Memory B cell (primary cell): ENCODE measurements at regions not wholly inside any gene's neighbourhood (a gene's known extent, or its start where the extent isn't known, plus 50 kb on each side); places are given as distances from the start of the nearest gene placed in this dataset.
"Not testable (repeated sequence)": the region's sequence is repeated elsewhere in the genome, so short reads cannot be mapped to it uniquely, and the experiment has no call there.

Experiments
- ATAC-seq: fragments of 150-1000 bp; cut with Tn5 transposase; 2 replicates; pipeline ENCODE4 v1.10.0; 2021; ENCODE audit warnings: low read depth, mild to moderate bottlenecking, moderate library complexity
- DNase-seq, 2 donors: peaks; one replicate each; pipeline ENCODE4 v3.0.0; 2022; ENCODE audit warnings: low spot score in 2 of 2
- H3K27ac Mint-ChIP-seq: one replicate; pipeline ENCODE4 v1.8.0; 2022; ENCODE audit warnings: mild to moderate bottlenecking, moderate library complexity, mixed read lengths
- H3K27me3 Mint-ChIP-seq: one replicate; pipeline ENCODE4 v1.8.0; 2022; ENCODE audit warnings: mixed read lengths
- H3K36me3 Mint-ChIP-seq: one replicate; pipeline ENCODE4 v1.8.0; 2022; ENCODE audit warnings: mild to moderate bottlenecking, mixed read lengths
- H3K4me1 Mint-ChIP-seq: one replicate; pipeline ENCODE4 v1.8.0; 2022; ENCODE audit warnings: mixed read lengths
- H3K4me3 Mint-ChIP-seq: one replicate; pipeline ENCODE4 v1.8.0; 2022; ENCODE audit warnings: mild to moderate bottlenecking, moderate library complexity, mixed read lengths
- H3K9me3 Mint-ChIP-seq: one replicate; pipeline ENCODE4 v1.8.0; 2022; ENCODE audit warnings: mixed read lengths

DNA sequence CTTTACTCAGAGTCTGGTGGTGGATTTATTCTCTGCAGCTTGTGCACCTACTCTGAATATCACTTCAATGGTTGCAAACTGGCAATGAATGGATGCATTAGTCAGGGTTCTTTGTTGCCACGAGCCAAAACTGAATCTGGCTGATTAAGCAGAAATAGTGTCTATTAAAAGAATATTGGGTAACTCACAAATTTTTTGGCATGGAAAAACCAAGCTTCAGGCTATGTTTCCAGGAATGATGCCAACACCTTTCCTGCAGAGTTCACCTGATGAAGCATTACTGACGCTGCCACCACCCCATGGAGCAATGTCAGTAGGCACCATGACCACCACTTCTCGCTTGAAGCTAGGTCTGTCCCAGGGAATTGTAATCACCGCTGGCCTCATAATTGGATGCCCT is 597.8 kb upstream of the SLC10A2 start:
- ATAC-seq (no peak), DNase-seq (no peak)
- Mint-ChIP-seq H3K27me3 (no peaks in the 10 kb centered on the region), H3K27ac (no peak overlapping the region), H3K36me3 (no peaks in the 10 kb centered on the region), H3K9me3 (peaks cover 5% of the 10 kb centered on the region), H3K4me3 (no peak overlapping the region), H3K4me1 (no peaks in the 10 kb centered on the region)

DNA sequence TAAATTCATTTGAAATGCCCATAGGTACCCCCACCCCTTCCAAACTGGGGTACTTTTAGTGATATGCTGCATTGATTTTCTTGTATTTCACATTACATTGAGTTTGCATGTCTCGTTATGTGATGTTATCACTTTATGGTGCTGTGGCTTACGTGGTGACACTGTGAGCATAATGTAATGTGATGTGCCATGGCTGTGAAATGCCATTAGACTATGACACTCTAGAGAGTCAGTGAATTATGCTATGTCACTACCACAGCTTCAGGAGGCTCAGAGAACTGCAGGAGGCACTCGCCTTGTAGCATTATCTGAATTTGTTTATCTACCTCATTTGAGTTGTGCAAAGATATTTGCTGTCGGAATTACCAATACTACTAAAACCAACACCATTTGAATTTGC is 590.1 kb upstream of the SLC10A2 start:
- Mint-ChIP-seq H3K4me3 (no peak overlapping the region), H3K27me3 (no peaks in the 10 kb centered on the region), H3K36me3 (no peaks in the 10 kb centered on the region), H3K27ac (no peak overlapping the region), H3K4me1 (no peaks in the 10 kb centered on the region), H3K9me3 (peaks cover 3% of the 10 kb centered on the region)
- DNase-seq = no peak
- no peak for ATAC-seq

DNA sequence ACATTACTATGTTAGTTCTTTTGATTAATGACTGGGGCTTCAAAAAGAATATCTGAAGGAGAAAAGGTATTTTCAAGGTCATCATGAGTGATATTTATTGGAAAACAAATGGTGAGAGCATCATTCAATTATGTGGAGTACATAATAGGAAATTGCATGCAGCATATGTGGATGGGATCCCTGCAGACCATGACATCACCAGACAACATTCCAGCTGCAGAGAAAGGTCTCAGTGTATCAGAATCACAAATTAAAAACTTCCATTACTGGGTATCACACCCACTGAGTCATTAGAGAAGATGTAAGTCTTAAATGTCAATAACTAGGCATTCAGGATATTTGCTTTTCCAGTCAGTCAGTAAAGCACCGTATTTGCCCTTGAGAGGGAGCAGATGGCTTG is 574.4 kb upstream of the SLC10A2 start:
- H3K4me1 Mint-ChIP-seq = no peaks in the 10 kb centered on the region
- no peak overlapping the region for H3K4me3 Mint-ChIP-seq
- H3K27me3 Mint-ChIP-seq = no peaks in the 10 kb centered on the region
- H3K27ac Mint-ChIP-seq = no peak overlapping the region
- DNase-seq (no peak), ATAC-seq (no peak)
- no peaks in the 10 kb centered on the region for H3K9me3 Mint-ChIP-seq
- no peaks in the 10 kb centered on the region for H3K36me3 Mint-ChIP-seq

DNA sequence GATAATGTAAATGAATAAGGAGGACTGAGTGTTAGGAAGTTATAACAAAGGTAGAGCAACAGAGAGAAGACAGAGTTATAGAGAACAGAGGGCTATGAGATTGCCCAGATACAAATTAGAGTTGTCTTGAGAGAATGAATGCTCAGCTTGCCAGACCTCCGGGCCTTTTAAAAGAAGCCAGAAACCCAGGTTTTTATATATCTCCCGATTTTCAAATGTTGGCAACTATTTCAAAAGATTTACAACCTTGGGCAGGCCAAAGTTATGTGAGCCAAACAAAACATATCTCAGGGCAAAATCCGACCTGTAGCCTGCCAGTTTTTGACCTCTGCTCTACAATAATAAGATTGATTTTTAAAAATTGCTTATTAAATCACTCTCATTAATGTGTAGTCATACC is 573.1 kb upstream of the SLC10A2 start:
- DNase-seq (no peak), ATAC-seq (no peak)
- H3K4me1 Mint-ChIP-seq = no peaks in the 10 kb centered on the region
- no peak overlapping the region for H3K4me3 Mint-ChIP-seq
- no peaks in the 10 kb centered on the region for H3K9me3 Mint-ChIP-seq
- H3K27me3 Mint-ChIP-seq = no peaks in the 10 kb centered on the region
- no peaks in the 10 kb centered on the region for H3K36me3 Mint-ChIP-seq
- H3K27ac Mint-ChIP-seq = no peak overlapping the region

DNA sequence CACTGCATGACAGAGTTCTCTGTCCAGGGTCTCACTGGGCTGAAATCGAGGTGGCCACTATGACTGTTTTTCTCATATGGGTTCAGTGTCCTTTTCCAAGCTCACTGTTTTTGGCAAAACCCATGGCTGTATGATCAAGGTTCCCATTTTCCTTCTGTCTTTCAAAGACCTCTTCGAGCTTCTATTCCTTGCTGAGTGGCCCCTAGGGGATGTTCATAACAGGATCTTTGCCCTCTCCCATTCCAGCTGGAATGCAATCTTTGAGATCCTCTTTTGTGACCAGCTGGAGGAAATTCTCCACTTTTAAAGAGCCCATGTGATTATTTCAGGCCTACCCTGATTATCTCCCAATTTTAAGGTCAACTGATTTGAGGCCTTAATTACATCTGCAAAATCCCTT is 572.5 kb upstream of the SLC10A2 start:
- H3K27me3 Mint-ChIP-seq = no peaks in the 10 kb centered on the region
- ATAC-seq (no peak), DNase-seq (no peak)
- H3K4me1 Mint-ChIP-seq = no peaks in the 10 kb centered on the region
- no peaks in the 10 kb centered on the region for H3K36me3 Mint-ChIP-seq
- H3K4me3 Mint-ChIP-seq = no peak overlapping the region
- no peak overlapping the region for H3K27ac Mint-ChIP-seq
- H3K9me3 Mint-ChIP-seq = no peaks in the 10 kb centered on the region

DNA sequence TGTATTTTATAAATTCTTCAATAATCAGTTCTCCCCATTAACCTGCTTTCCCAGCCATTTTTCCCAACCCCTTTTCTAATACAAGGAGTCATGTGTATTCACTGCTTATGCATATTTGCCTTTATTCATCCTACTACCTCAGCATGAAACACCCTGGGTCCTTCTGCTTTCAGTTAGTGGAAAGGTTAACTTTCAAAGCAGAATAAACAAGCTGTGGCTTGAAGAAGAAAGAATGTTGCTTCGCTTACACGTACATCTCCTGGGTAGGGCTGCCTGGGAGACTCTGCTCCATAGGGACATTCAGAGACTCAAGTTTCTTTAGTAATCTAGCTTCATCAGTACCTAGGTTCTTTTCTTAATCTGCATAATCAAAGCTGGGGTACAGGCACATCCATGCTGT is 567.8 kb upstream of the SLC10A2 start:
- no peak overlapping the region for H3K27ac Mint-ChIP-seq
- H3K4me3 Mint-ChIP-seq = no peak overlapping the region
- no peaks in the 10 kb centered on the region for H3K36me3 Mint-ChIP-seq
- H3K27me3 Mint-ChIP-seq = no peaks in the 10 kb centered on the region
- DNase-seq (no peak), ATAC-seq (no peak)
- no peaks in the 10 kb centered on the region for H3K9me3 Mint-ChIP-seq
- H3K4me1 Mint-ChIP-seq = no peaks in the 10 kb centered on the region

DNA sequence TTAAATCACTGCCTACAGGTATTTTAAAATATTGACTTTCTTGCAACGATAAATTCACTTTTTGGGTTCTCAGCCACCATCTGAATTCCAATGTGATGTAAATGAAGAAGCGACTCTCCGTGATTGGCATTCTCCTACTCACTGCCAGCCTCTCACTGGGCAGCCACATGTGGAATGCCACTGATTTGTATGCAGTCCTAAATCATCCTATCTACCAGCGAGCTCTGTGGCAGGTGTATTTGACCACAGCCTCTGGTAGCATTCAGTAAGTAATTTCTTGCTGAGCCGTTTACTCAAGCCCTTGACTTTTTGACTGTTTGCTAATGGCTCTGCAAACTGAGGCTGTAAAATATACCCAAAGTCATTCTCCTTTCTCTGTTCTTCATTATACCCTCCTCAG is 559.0 kb upstream of the SLC10A2 start:
- Mint-ChIP-seq H3K27me3 (no peaks in the 10 kb centered on the region), H3K4me3 (no peak overlapping the region), H3K27ac (no peak overlapping the region), H3K9me3 (peaks cover 2% of the 10 kb centered on the region), H3K4me1 (no peaks in the 10 kb centered on the region), H3K36me3 (no peaks in the 10 kb centered on the region)
- DNase-seq (no peak), ATAC-seq (no peak)

DNA sequence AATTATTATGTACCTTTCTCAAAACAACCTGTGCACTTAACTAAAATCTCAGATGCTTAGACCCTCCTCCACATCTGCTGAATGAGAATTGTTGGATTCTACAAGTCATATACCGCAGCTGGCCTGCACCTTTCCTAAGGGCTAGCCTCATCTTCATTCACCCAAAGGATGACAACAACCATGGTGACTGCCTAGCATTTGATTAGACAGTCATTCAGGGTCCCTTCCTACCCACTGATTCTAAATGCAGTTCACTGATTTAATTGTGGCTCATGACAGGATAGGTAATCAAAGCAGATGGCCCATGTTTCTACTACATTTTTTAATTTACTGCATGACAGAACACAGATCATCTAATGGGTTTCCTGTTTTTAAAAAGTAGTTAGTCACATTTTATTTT is 551.9 kb upstream of the SLC10A2 start:
- Mint-ChIP-seq H3K27me3 (no peaks in the 10 kb centered on the region), H3K9me3 (peaks cover 2% of the 10 kb centered on the region), H3K4me1 (no peaks in the 10 kb centered on the region), H3K36me3 (no peaks in the 10 kb centered on the region), H3K4me3 (no peak overlapping the region), H3K27ac (no peak overlapping the region)
- ATAC-seq = no peak
- DNase-seq = no peak

DNA sequence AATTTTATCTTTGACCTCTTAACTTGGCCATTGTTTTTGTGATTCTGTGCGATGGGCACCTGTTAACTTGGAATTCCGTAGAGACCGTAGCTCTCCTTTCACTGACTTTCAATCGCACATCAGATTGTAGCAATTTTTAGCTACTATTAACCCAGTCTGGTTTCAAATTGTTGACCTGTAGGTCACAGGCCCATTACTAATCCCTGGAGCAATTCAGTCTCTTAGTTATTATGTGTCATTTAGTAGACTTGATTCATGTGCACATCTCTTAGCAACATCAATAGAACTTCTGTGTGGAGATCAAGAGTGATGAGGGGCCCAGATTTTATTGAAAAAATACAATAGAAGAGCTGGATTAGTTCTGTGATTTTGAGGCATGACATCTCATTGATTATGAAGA is 549.6 kb upstream of the SLC10A2 start:
- ATAC-seq (no peak), DNase-seq (no peak)
- Mint-ChIP-seq H3K27ac (no peak overlapping the region), H3K36me3 (no peaks in the 10 kb centered on the region), H3K9me3 (peaks cover 2% of the 10 kb centered on the region), H3K4me3 (no peak overlapping the region), H3K4me1 (no peaks in the 10 kb centered on the region), H3K27me3 (no peaks in the 10 kb centered on the region)

DNA sequence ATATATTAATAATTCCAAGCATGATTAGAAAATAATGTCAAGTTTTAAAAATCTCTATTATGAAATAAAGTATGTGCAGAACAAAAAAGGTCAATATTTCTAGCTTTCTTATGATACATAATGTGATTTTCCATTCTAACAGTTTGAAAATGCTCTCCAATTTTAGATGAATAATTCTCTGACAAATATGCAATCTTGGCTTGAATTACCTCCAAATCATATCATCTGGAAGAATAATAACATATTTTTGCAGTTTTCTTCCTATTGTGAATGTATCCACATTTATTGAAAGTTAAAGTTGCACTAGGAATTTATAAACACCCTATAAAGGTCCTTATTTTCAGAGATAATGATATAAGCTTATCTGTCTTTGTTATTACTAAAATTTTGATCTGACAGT is 548.5 kb upstream of the SLC10A2 start:
- H3K27ac Mint-ChIP-seq = no peak overlapping the region
- DNase-seq (no peak), ATAC-seq (no peak)
- peaks cover 2% of the 10 kb centered on the region for H3K9me3 Mint-ChIP-seq
- no peak overlapping the region for H3K4me3 Mint-ChIP-seq
- H3K4me1 Mint-ChIP-seq = no peaks in the 10 kb centered on the region
- no peaks in the 10 kb centered on the region for H3K36me3 Mint-ChIP-seq
- no peaks in the 10 kb centered on the region for H3K27me3 Mint-ChIP-seq

DNA sequence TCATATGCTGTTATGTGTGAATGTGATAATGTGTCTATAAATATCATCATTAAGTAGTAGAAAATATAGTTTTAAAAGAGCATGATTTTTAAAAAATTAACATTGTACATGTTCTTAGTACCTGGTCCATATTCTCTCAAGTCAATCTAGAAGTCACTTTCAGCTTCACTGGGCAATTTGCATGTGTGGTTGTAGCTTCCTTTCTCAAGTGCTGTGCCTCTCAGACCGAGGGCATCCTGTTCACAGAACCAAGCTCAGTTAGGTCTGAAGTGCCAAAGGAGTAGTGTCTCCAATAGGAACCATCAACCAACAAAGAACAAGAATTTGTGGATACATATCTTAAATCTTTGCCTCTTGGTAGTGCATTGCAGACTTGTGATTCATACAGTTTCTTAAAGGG is 541.8 kb upstream of the SLC10A2 start:
- H3K4me1 Mint-ChIP-seq = peaks cover 5% of the 10 kb centered on the region
- DNase-seq = no peak
- no peaks in the 10 kb centered on the region for H3K27me3 Mint-ChIP-seq
- no peaks in the 10 kb centered on the region for H3K36me3 Mint-ChIP-seq
- ATAC-seq = no peak
- H3K27ac Mint-ChIP-seq = no peak overlapping the region
- H3K9me3 Mint-ChIP-seq = no peaks in the 10 kb centered on the region
- H3K4me3 Mint-ChIP-seq = no peak overlapping the region

DNA sequence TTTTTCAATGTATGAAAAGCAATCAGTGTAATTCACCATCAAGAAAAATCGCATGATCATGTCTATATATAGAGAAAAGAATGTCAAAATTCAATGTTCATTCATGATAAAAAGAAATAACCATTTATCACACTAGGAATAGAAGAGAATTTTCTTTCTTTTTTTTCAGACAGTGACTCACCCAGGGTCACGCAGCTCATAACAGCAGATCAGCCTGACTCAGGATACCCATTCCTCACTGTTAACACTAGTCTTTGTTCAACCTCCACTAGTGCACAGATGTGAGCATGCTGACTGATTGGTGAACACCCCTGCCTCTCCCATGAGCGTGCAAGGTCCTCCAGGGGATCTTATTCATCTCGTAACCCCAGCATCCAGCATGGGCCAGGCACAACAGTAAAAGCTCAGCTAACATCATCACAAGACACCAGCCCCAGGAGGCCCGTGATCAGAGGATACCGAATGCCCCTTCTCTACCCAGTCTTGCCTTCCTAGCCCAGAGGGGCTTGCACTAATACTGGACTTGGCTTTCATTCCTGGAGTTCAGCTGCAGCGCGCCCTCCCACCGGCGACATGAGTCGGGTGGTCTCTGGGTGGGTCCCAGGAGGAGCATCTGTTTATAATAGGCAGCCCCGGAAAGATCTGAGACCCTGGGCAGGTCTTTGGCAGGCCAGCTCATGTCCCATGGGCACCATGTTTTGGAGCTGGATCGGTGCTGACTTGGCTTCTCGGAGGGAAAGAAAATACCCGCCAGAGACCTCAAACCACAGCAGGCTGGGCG is 539.5 kb upstream of the SLC10A2 start:
- no peaks in the 10 kb centered on the region for H3K9me3 Mint-ChIP-seq
- no peak for DNase-seq
- H3K36me3 Mint-ChIP-seq = no peaks in the 10 kb centered on the region
- H3K27me3 Mint-ChIP-seq = no peaks in the 10 kb centered on the region
- no peak overlapping the region for H3K27ac Mint-ChIP-seq
- no peak for ATAC-seq
- H3K4me1 Mint-ChIP-seq = peaks cover 5% of the 10 kb centered on the region
- no peak overlapping the region for H3K4me3 Mint-ChIP-seq

DNA sequence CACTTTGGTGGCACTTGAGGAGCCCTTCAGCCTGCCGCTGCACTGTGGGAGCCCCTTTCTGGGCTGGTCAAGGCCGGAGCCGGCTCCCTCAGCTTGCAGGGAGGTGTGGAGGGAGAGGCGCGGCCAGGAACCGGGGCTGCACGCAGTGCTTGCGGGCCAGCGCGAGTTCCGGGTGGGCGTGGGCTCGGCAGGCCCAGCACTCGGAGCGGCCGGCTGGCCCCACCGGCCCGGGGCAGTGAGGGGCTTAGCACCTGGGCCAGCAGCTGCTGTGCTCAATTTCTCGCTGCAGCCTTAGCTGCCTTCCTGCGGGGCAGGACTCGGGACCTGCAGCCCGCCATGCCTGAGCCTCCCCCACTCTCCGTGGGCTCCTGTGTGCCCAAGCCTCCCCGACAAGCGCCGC is 533.7 kb upstream of the SLC10A2 start:
- H3K27ac Mint-ChIP-seq, H3K4me1 Mint-ChIP-seq, H3K9me3 Mint-ChIP-seq, ATAC-seq, DNase-seq, H3K27me3 Mint-ChIP-seq, H3K36me3 Mint-ChIP-seq, H3K4me3 Mint-ChIP-seq: not testable (repeated sequence)

DNA sequence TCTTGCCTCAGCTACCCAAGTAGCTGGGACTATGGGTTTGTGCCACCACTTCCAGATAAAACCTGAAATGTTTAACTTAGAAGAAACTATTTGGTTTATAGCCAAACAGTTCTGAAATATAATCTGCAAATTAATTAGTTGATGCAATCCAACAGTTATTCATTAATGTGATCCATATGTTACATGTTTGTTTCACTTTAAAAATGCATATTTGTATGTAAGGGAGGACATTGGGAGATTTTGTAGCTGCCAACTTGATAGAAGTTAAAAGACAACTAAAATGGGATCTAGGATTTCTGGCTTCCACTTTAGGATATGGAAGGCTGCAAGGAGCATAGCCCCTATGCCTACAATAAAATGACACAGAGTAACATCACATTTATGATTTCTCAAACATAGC is 532.5 kb upstream of the SLC10A2 start:
- H3K36me3 Mint-ChIP-seq = no peaks in the 10 kb centered on the region
- H3K4me1 Mint-ChIP-seq = no peaks in the 10 kb centered on the region
- DNase-seq (no peak), ATAC-seq (no peak)
- H3K4me3 Mint-ChIP-seq = no peak overlapping the region
- H3K9me3 Mint-ChIP-seq = no peaks in the 10 kb centered on the region
- H3K27me3 Mint-ChIP-seq = no peaks in the 10 kb centered on the region
- H3K27ac Mint-ChIP-seq = no peak overlapping the region

DNA sequence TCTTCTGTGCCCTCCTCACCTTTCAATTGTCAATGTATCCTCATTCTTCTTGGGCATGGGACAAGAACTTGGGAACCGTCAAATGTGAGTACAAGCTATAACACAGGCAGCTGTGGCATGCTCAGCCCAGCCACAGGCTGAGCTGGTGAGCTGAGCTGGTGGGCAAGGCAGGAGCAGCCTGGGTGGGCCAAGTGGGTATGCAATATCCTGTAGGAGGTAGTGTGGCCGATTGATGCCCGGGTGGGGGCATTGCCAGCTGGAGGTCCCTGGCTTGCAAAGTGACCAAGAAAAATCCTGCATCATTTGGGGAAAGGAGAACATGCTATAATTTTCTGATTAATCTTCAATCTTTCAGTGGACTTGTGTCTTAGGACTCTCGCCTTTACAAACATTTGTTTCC is 507.2 kb upstream of the SLC10A2 start:
- DNase-seq = no peak
- Mint-ChIP-seq H3K27ac (no peak overlapping the region), H3K4me3 (no peak overlapping the region), H3K27me3 (no peaks in the 10 kb centered on the region), H3K9me3 (peaks cover 3% of the 10 kb centered on the region), H3K36me3 (no peaks in the 10 kb centered on the region), H3K4me1 (no peaks in the 10 kb centered on the region)
- no peak for ATAC-seq
